ENCODE measurements at regions not wholly inside any gene's neighbourhood (a gene's known extent, or its start where the extent isn't known, plus 50 kb on each side); places are given as distances from the start of the nearest gene placed in this dataset.
"Not testable (repeated sequence)": the region's sequence is repeated elsewhere in the genome, so short reads cannot be mapped to it uniquely, and the experiment has no call there.

DNA sequence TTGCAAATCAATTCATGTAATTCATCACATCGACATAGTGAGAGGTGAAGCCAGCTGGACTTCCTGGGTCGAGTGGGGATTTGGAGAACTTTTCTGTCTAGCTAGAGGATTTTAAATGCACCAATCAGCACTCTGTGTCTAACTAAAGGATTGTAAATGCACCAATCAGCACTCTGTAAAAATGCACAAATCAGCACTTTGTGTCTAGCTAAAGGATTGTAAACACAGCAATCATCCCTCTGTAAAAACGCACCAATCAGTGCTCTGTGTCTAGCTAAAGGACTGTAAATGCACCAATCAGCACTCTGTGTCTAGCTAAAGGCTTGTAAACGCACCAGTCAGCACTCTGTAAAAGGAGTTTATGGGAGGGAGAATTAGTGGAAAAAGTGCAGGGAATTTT is 454.0 kb upstream of the GRM7 start:
- 1% methylated on average over 4 of the region's 4 CpGs for WGBS (ENCODE audit: insufficient coverage, low coverage, missing lambda C conversion rate)
- H2AFZ ChIP-seq (ENCODE audit: low read depth, low read length); H3K9me1 ChIP-seq (ENCODE audit: control insufficient read depth, insufficient read depth, low read length); in situ Hi-C loops (cut with MboI); FAIRE-seq; BruUV-seq (replicated peaks); H3K9me3 ChIP-seq (replicated peaks; ENCODE audit: control insufficient read depth, insufficient read depth, low read depth, low read length); H3K9ac ChIP-seq (ENCODE audit: insufficient read depth in 1 of 2, low read depth in 2 of 2, low read length in 2 of 2); H3K27me3 ChIP-seq (ENCODE audit: control insufficient read depth in 2 of 2, insufficient read depth in 2 of 2, low read length in 2 of 2); H3K36me3 ChIP-seq (ENCODE audit: control insufficient read depth, insufficient read depth, low read length); ATAC-seq; H3K4me2 ChIP-seq (ENCODE audit: insufficient read depth, low read length); H4K20me1 ChIP-seq (replicated peaks; ENCODE audit: control insufficient read depth, insufficient read depth, low read length); POLR2A ChIA-PET; CTCF ChIA-PET (ENCODE audit: low intra/inter-chr PET ratio); H3K4me1 ChIP-seq (replicated peaks in 1 of 2; ENCODE audit: control insufficient read depth in 2 of 2, insufficient read depth in 2 of 2, low read length in 2 of 2); H3K4me3 ChIP-seq; H3K27ac ChIP-seq (ENCODE audit: extremely low read depth, low read depth, low read length); H3K79me2 ChIP-seq (ENCODE audit: control insufficient read depth, insufficient read depth, low read length); intact Hi-C loops (cut with micrococcal nuclease); DNase-seq (ENCODE audit: extremely low read depth in 1 of 4, low spot score in 3 of 4): not testable (repeated sequence)
- peak; percentile 48; the same call in 1 of the 2 replicates for TF ChIP-seq MAFG (tag; conservative IDR thresholded peaks at IDR 0.05)
- TF ChIP-seq NFYB (IDR thresholded peaks at IDR 0.05; ENCODE audit: extremely low read depth, insufficient read length): peak; percentile 51
- peak; percentile 73 for TF ChIP-seq ZNF316 (IDR thresholded peaks at IDR 0.05)
- peak; percentile 62 for TF ChIP-seq C11orf30 (IDR thresholded peaks at IDR 0.05; ENCODE audit: low read depth)

DNA sequence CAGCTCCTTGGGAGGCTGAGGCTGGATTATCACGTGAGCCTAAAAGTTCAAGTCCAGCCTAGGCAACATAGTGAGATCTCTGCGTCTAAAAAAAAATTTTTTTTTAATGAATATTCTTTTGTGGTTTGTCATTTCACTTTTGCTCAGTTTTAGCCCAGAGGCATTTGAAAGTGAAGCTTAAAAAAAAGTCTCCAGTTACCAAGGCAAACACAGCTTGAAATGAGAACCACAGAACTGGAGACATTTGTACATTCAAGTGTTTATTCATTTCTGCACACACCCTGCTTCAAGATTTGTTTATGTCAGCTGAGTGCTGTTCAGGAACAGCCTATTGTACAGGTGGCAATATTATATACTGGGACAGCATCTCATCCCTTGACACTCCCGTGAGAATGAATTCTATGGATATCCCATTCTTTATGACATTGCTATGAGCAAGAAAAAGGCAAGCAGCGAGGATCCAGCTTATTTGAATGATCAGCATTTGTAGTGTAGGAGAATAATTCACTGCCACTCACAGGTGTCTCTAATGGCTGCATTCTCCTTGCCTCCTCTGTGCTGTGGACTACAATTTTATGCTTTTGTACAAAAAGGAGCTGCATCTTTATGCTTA is 444.8 kb upstream of the GRM7 start:
- H3K27ac ChIP-seq (ENCODE audit: extremely low read depth, low read depth, low read length): no peak overlapping the region
- 1% methylated on average over 4 of the region's 4 CpGs for WGBS (ENCODE audit: insufficient coverage, low coverage, missing lambda C conversion rate)
- no peak overlapping the region for H3K4me2 ChIP-seq (ENCODE audit: insufficient read depth, low read length)
- no peaks in the 10 kb centered on the region for H3K9me3 ChIP-seq (replicated peaks; ENCODE audit: control insufficient read depth, insufficient read depth, low read depth, low read length)
- POLR2A ChIA-PET: interaction anchor here (0.8 kb wide), 1 partner anchor 13 kb away, joined by 3 read pairs; no protein-coding TSS in a partner anchor
- H3K79me2 ChIP-seq (ENCODE audit: control insufficient read depth, insufficient read depth, low read length): no peaks in the 10 kb centered on the region
- intact Hi-C loops (cut with micrococcal nuclease) (no loop called here), in situ Hi-C loops (cut with MboI) (no loop called here)
- no peak overlapping the region for H2AFZ ChIP-seq (ENCODE audit: low read depth, low read length)
- TF ChIP-seq, protein P1, sequence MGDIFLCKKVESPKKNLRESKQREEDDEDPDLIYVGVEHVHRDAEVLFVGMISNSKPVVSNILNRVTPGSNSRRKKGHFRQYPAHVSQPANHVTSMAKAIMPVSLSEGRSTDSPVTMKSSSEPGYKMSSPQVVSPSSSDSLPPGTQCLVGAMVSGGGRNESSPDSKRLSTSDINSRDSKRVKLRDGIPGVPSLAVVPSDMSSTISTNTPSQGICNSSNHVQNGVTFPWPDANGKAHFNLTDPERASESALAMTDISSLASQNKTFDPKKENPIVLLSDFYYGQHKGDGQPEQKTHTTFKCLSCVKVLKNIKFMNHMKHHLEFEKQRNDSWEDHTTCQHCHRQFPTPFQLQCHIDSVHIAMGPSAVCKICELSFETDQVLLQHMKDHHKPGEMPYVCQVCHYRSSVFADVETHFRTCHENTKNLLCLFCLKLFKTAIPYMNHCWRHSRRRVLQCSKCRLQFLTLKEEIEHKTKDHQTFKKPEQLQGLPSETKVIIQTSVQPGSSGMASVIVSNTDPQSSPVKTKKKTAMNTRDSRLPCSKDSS (IDR thresholded peaks at IDR 0.05; ENCODE audit: low read depth, partially characterized antibody): no peak
- TF ChIP-seq ZNF282 (CRISPR knock-in tag; IDR thresholded peaks at IDR 0.05) (no peak), ZNF584 (CRISPR knock-in tag; IDR thresholded peaks at IDR 0.05; ENCODE audit: low read depth) (no peak), ZNF785 (CRISPR knock-in tag; IDR thresholded peaks at IDR 0.05) (no peak), CBX1 (IDR thresholded peaks at IDR 0.05; ENCODE audit: low read depth) (no peak), ZNF766 (CRISPR knock-in tag; conservative IDR thresholded peaks at IDR 0.05) (no peak), ILF3 (IDR thresholded peaks at IDR 0.05; ENCODE audit: borderline replicate concordance) (no peak), DNMT1 (IDR thresholded peaks at IDR 0.05) (no peak), NR1H2 (CRISPR knock-in tag; IDR thresholded peaks at IDR 0.05) (no peak), CBX2 (IDR thresholded peaks at IDR 0.05; ENCODE audit: insufficient read depth, low read length, poor library complexity, severe bottlenecking) (no peak)
- TF ChIP-seq, protein P2, sequence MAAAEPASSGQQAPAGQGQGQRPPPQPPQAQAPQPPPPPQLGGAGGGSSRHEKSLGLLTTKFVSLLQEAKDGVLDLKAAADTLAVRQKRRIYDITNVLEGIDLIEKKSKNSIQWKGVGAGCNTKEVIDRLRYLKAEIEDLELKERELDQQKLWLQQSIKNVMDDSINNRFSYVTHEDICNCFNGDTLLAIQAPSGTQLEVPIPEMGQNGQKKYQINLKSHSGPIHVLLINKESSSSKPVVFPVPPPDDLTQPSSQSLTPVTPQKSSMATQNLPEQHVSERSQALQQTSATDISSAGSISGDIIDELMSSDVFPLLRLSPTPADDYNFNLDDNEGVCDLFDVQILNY (CRISPR knock-in tag; IDR thresholded peaks at IDR 0.05): no peak
- no peaks in the 10 kb centered on the region for H3K36me3 ChIP-seq (ENCODE audit: control insufficient read depth, insufficient read depth, low read length)
- no TSS peak for BruUV-seq (replicated peaks)
- H3K27me3 ChIP-seq (ENCODE audit: control insufficient read depth in 2 of 2, insufficient read depth in 2 of 2, low read length in 2 of 2): no peaks in the 10 kb centered on the region
- no peaks in the 10 kb centered on the region for H3K9me1 ChIP-seq (ENCODE audit: control insufficient read depth, insufficient read depth, low read length)
- DNase-seq (ENCODE audit: extremely low read depth in 1 of 4, low spot score in 3 of 4) (no peak), FAIRE-seq (no peak), ATAC-seq (no peak)
- CTCF ChIA-PET (ENCODE audit: low intra/inter-chr PET ratio): no interaction called here
- no peaks in the 10 kb centered on the region for H3K4me1 ChIP-seq (replicated peaks in 1 of 2; ENCODE audit: control insufficient read depth in 2 of 2, insufficient read depth in 2 of 2, low read length in 2 of 2)
- no peaks in the 10 kb centered on the region for H4K20me1 ChIP-seq (replicated peaks; ENCODE audit: control insufficient read depth, insufficient read depth, low read length)
- H3K9ac ChIP-seq (ENCODE audit: insufficient read depth in 1 of 2, low read depth in 2 of 2, low read length in 2 of 2): no peak overlapping the region
- H3K4me3 ChIP-seq: no peak overlapping the region
